Caco-2 (cell line): ENCODE measurements at regions not wholly inside any gene's neighbourhood (a gene's known extent, or its start where the extent isn't known, plus 50 kb on each side); places are given as distances from the start of the nearest gene placed in this dataset.

Source experiments
- BruUV-seq: library from RNA; stranded (reverse); fragments of 400-500 nt; replicated peaks from 2 replicates; lab custom pipeline; 2021; lab: Mats Ljungman, UMichigan
- CTCF ChIA-PET: fragments of 300-600 bp; sonication (Branson Sonifier 250); formaldehyde crosslinking; loops from one replicate; lab custom pipeline; 2022; ENCODE audit warnings: antibody characterized with exemption; lab: Charles Lee
- POLR2A ChIA-PET: fragments of 300-600 bp; sonication (Branson Sonifier 250); formaldehyde crosslinking; loops from one replicate; lab custom pipeline; 2022; ENCODE audit warnings: antibody characterized with exemption; lab: Charles Lee
- DNase-seq, 2 experiments: peaks; one replicate each; pipeline versions ENCODE4 v3.0.0 to v3.0.0-alpha.2; 2020 to 2022
- H3K27me3 ChIP-seq: replicated peaks from 2 replicates; pipeline ENCODE4 v1.6.0; 2011; ENCODE audit warnings: low read length; ENCODE audit not compliant: control insufficient read depth, insufficient read depth
- H3K36me3 ChIP-seq: 2 replicates; pipeline ENCODE4 v1.5.1; 2011; ENCODE audit warnings: low read length; ENCODE audit not compliant: control insufficient read depth, insufficient read depth
- H3K4me1 ChIP-seq: fragments of 250-450 bp; sonication (Bioruptor Pico); 2 replicates; pipeline ENCODE4 v1.5.1; 2020; ENCODE audit warnings: mild to moderate bottlenecking
- H3K4me3 ChIP-seq: 2 replicates; pipeline ENCODE4 v1.5.1; 2011; ENCODE audit warnings: low read depth, mild to moderate bottlenecking, control low read depth, low read length
- H3K9me3 ChIP-seq: fragments of 250-450 bp; sonication (Bioruptor Pico); 2 replicates; pipeline ENCODE4 v1.5.1; 2020; ENCODE audit warnings: mild to moderate bottlenecking, moderate library complexity
- H3K27ac Mint-ChIP-seq: one replicate; pipeline ENCODE4 v1.8.0; 2022; ENCODE audit warnings: mixed read lengths; ENCODE audit not compliant: unreplicated experiment
- H3K27me3 Mint-ChIP-seq: one replicate; pipeline ENCODE4 v1.8.0; 2022; ENCODE audit warnings: mixed read lengths; ENCODE audit not compliant: insufficient read depth, unreplicated experiment
- H3K36me3 Mint-ChIP-seq: one replicate; pipeline ENCODE4 v1.8.0; 2022; ENCODE audit warnings: mild to moderate bottlenecking, mixed read lengths; ENCODE audit not compliant: insufficient read depth, unreplicated experiment
- H3K4me1 Mint-ChIP-seq: one replicate; pipeline ENCODE4 v1.8.0; 2022; ENCODE audit warnings: low read depth, mixed read lengths; ENCODE audit not compliant: unreplicated experiment
- H3K4me3 Mint-ChIP-seq: one replicate; pipeline ENCODE4 v1.8.0; 2022; ENCODE audit warnings: mild to moderate bottlenecking, moderate library complexity, mixed read lengths; ENCODE audit not compliant: unreplicated experiment
- H3K9me3 Mint-ChIP-seq: one replicate; pipeline ENCODE4 v1.8.0; 2022; ENCODE audit warnings: mixed read lengths; ENCODE audit not compliant: unreplicated experiment
- CTCF ChIP-seq, 2 experiments: fragments of 200-600 bp in 1 of 2; IDR thresholded peaks; 1 replicate in 1 of 2; 2 replicates in 1 of 2; pipeline versions ENCODE4 v1.5.1 to v1.8.0; 2011 to 2022; ENCODE audit warnings: antibody characterized with exemption in 1 of 2, control low read depth in 1 of 2, inconsistent platforms in 1 of 2, low read depth in 1 of 2, low read length in 1 of 2, mild to moderate bottlenecking in 1 of 2, moderate library complexity in 1 of 2; ENCODE audit not compliant: insufficient read depth in 1 of 2, severe bottlenecking in 1 of 2, unreplicated experiment in 1 of 2
- intact Hi-C: fragments of 100-400 bp; cut with micrococcal nuclease; formaldehyde crosslinking; loops from one replicate; pipeline ENCODE4 v1.10.0; 2022; ENCODE audit not compliant: unreplicated experiment

GRCh38 chr7:110104243-110104642, 986.7 kb upstream of the LRRN3 start:
- Mint-ChIP-seq H3K36me3 (no peaks in the 10 kb centered on the region), H3K4me1 (no peaks in the 10 kb centered on the region), H3K27me3 (no peaks in the 10 kb centered on the region), H3K9me3 (peaks cover 10% of the 10 kb centered on the region), H3K27ac (no peak overlapping the region), H3K4me3 (no peak overlapping the region)
- ChIA-PET POLR2A (no interaction called here), CTCF (no interaction called here)
- no peak for TF ChIP-seq CTCF (IDR thresholded peaks at IDR 0.05; ENCODE audit: insufficient read depth in 1 of 2, low read depth in 1 of 2, low read length in 1 of 2, severe bottlenecking in 1 of 2, unreplicated experiment in 1 of 2)
- Histone ChIP-seq H3K4me3 (no peak overlapping the region), H3K9me3 (peaks cover 12% of the 10 kb centered on the region), H3K4me1 (no peaks in the 10 kb centered on the region), H3K36me3 (no peaks in the 10 kb centered on the region), H3K27me3 (no peaks in the 10 kb centered on the region)
- intact Hi-C loops: no loop called here
- BruUV-seq: no TSS peak
- DNase-seq: no peak

DNA sequence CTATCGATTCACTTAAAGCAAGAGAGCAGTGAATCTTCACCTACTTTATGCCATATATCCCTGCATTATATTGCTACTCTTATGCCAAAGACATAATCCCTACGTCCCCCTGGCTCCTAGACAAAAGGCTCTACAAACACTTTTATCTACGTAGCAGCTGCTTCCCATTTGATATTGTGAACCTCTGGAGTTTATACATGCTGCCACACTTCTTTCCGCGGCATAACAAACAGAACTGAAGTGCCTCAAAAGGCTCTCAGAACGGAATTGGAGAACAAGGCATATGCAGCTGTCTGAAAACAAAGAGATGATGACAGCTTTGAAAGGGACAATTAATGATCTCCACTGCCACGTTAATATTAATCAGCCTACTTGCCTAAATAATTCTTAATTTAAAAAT, 985.6 kb upstream of the LRRN3 start:
- no peak overlapping the region for H3K4me3 Mint-ChIP-seq
- no peak overlapping the region for H3K4me3 ChIP-seq
- DNase-seq: no peak
- no peaks in the 10 kb centered on the region for H3K27me3 Mint-ChIP-seq
- H3K36me3 ChIP-seq: no peaks in the 10 kb centered on the region
- no peak for TF ChIP-seq CTCF (IDR thresholded peaks at IDR 0.05; ENCODE audit: insufficient read depth in 1 of 2, low read depth in 1 of 2, low read length in 1 of 2, severe bottlenecking in 1 of 2, unreplicated experiment in 1 of 2)
- ChIA-PET CTCF (no interaction called here), POLR2A (no interaction called here)
- peaks cover 3% of the 10 kb centered on the region; the same call in 1 of the 2 replicates for H3K9me3 ChIP-seq
- intact Hi-C loops: no loop called here
- H3K4me1 ChIP-seq: no peaks in the 10 kb centered on the region
- no peaks in the 10 kb centered on the region for H3K4me1 Mint-ChIP-seq
- no peak overlapping the region for H3K27ac Mint-ChIP-seq
- BruUV-seq: no TSS peak
- H3K36me3 Mint-ChIP-seq: no peaks in the 10 kb centered on the region
- no peaks in the 10 kb centered on the region for H3K27me3 ChIP-seq
- peaks cover 6% of the 10 kb centered on the region for H3K9me3 Mint-ChIP-seq

- CTCF ChIA-PET: no interaction called here
- H3K27me3 Mint-ChIP-seq: no peaks in the 10 kb centered on the region
Measured at GRCh38 chr7:110105840-110106239, 985.1 kb upstream of the LRRN3 start.

More at GRCh38 chr7:110105840-110106239, 985.1 kb upstream of the LRRN3 start:
- intact Hi-C loops: no loop called here
- no peak for DNase-seq
- no peaks in the 10 kb centered on the region for H3K36me3 Mint-ChIP-seq
- no peaks in the 10 kb centered on the region for H3K27me3 ChIP-seq
- no peak overlapping the region for H3K27ac Mint-ChIP-seq
- no peaks in the 10 kb centered on the region for H3K4me1 ChIP-seq
- H3K4me3 Mint-ChIP-seq: no peak overlapping the region
- POLR2A ChIA-PET: no interaction called here
- no peaks in the 10 kb centered on the region for H3K9me3 ChIP-seq
- no TSS peak for BruUV-seq
- no peak for TF ChIP-seq CTCF (IDR thresholded peaks at IDR 0.05; ENCODE audit: insufficient read depth in 1 of 2, low read depth in 1 of 2, low read length in 1 of 2, severe bottlenecking in 1 of 2, unreplicated experiment in 1 of 2)
- H3K9me3 Mint-ChIP-seq: peaks cover under 1% of the 10 kb centered on the region
- H3K4me3 ChIP-seq: no peak overlapping the region
- no peaks in the 10 kb centered on the region for H3K36me3 ChIP-seq
- no peaks in the 10 kb centered on the region for H3K4me1 Mint-ChIP-seq
